ENCODE measurements at regions not wholly inside any gene's neighbourhood (a gene's known extent, or its start where the extent isn't known, plus 50 kb on each side); places are given as distances from the start of the nearest gene placed in this dataset.

DNA sequence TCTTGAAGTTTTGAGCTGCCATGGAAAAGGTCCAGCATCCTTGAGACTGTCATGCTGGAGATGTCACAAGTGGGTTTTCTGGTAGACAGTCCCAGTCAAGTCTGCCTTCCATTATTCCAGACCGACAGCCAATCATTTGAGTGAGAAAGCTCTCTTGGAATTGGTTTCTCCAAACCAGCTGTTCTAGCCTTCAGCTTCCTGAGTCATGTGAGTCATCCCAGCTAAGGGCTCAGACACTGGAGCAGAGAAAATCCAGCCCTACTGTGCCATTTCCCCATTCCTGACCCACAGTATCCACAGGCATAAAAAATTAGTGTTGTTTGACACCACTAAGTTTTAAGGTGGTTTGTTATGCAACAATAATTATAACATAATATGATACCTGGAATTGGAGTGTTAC is 219.0 kb downstream of the ADRA2A start:
- TF ChIP-seq CTCF (IDR thresholded peaks at IDR 0.05) (no peak), POLR2A (IDR thresholded peaks at IDR 0.05) (no peak)

Measured in lower leg skin (tissue), 3 donors.